WI38 (cell line): ENCODE measurements at regions not wholly inside any gene's neighbourhood (a gene's known extent, or its start where the extent isn't known, plus 50 kb on each side); places are given as distances from the start of the nearest gene placed in this dataset.

ENCODE experiments used
- H3K4me3 ChIP-seq: 2 replicates; pipeline ENCODE4 v1.5.1; 2011; ENCODE audit warnings: low read depth, mild to moderate bottlenecking, control low read depth, low read length
- CTCF ChIP-seq: IDR thresholded peaks from 2 replicates; pipeline ENCODE4 v1.5.1; 2012; ENCODE audit warnings: low read depth, mild to moderate bottlenecking, control low read depth, low read length

- no peak overlapping the region for H3K4me3 ChIP-seq
- TF ChIP-seq CTCF, result no peak
Measured at GRCh38 chr14:94679106-94679810, 67.1 kb downstream of the SERPINA3 start.

- no peak overlapping the region for H3K4me3 ChIP-seq
- TF ChIP-seq CTCF, result no peak
Measured at GRCh38 chr14:94677747-94678146, 65.6 kb downstream of the SERPINA3 start.

GRCh38 chr14:94677213-94677612 lies 65.0 kb downstream of the SERPINA3 start:
- H3K4me3 ChIP-seq, result no peak overlapping the region
- no peak for TF ChIP-seq CTCF

- no peak for TF ChIP-seq CTCF
- no peak overlapping the region for H3K4me3 ChIP-seq
Measured at GRCh38 chr14:94676495-94677185, 64.4 kb downstream of the SERPINA3 start.

- no peak for TF ChIP-seq CTCF
- H3K4me3 ChIP-seq, result no peak overlapping the region
Measured at GRCh38 chr14:94675036-94675435, 62.8 kb downstream of the SERPINA3 start.

- TF ChIP-seq CTCF, result no peak
- H3K4me3 ChIP-seq, result no peak overlapping the region
Measured at GRCh38 chr14:94673781-94674231, 61.6 kb downstream of the SERPINA3 start.
